GM19372 (cell line): ENCODE measurements at regions not wholly inside any gene's neighbourhood (a gene's known extent, or its start where the extent isn't known, plus 50 kb on each side); places are given as distances from the start of the nearest gene placed in this dataset.
A peak's percentile ranks its signal among the peaks of the same experiment; 100 is the strongest.

Source experiments
- ATAC-seq: cut with Tn5 transposase; IDR thresholded peaks from one replicate; pipeline ENCODE4 v1.9.1; 2021; ENCODE audit warnings: mild to moderate bottlenecking, low read depth, moderate library complexity; ENCODE audit not compliant: unreplicated experiment

- no peak for ATAC-seq
Observed at GRCh38 chr5:145708169-145708568, 127.0 kb downstream of the PRELID2 start.

GRCh38 chr5:145704724-145705123 is 130.4 kb downstream of the PRELID2 start:
- no peak for ATAC-seq

GRCh38 chr5:145703856-145704255 is 131.3 kb downstream of the PRELID2 start:
- no peak for ATAC-seq

- no peak for ATAC-seq
Observed at GRCh38 chr5:145701404-145701803, 133.7 kb downstream of the PRELID2 start.

GRCh38 chr5:145699846-145700245 is 135.3 kb downstream of the PRELID2 start:
- ATAC-seq, result no peak

- peak; percentile 69 for ATAC-seq
Observed at GRCh38 chr5:145697251-145697990, 137.7 kb downstream of the PRELID2 start.

GRCh38 chr5:145689235-145689634 is 145.9 kb downstream of the PRELID2 start:
- ATAC-seq, result no peak

- ATAC-seq, result no peak
Observed at GRCh38 chr5:145687943-145688342, 147.2 kb downstream of the PRELID2 start.

- ATAC-seq, result no peak
Observed at GRCh38 chr5:145685417-145685816, 149.7 kb downstream of the PRELID2 start.

GRCh38 chr5:145683431-145683830 is 151.7 kb downstream of the PRELID2 start:
- ATAC-seq, result no peak

GRCh38 chr5:145682197-145682899 is 152.8 kb downstream of the PRELID2 start:
- ATAC-seq, result no peak

GRCh38 chr5:145681686-145682085 is 153.5 kb downstream of the PRELID2 start:
- ATAC-seq, result peak; percentile 91

- ATAC-seq, result no peak
Observed at GRCh38 chr5:145681216-145681615, 153.9 kb downstream of the PRELID2 start.

- no peak for ATAC-seq
Observed at GRCh38 chr5:145680767-145681166, 154.4 kb downstream of the PRELID2 start.

GRCh38 chr5:145680169-145680568 is 155.0 kb downstream of the PRELID2 start:
- no peak for ATAC-seq

GRCh38 chr5:145678255-145678654 is 156.9 kb downstream of the PRELID2 start:
- ATAC-seq, result no peak

GRCh38 chr5:145673786-145674185 is 161.4 kb downstream of the PRELID2 start:
- ATAC-seq, result no peak

GRCh38 chr5:145668714-145669113 is 166.4 kb downstream of the PRELID2 start:
- ATAC-seq, result no peak

GRCh38 chr5:145667742-145668141 is 167.4 kb downstream of the PRELID2 start:
- no peak for ATAC-seq

GRCh38 chr5:145666591-145666990 is 168.6 kb downstream of the PRELID2 start:
- ATAC-seq, result no peak

- ATAC-seq, result no peak
Observed at GRCh38 chr5:145661737-145662485, 173.2 kb downstream of the PRELID2 start.
